B cell (primary cell): ENCODE measurements at regions not wholly inside any gene's neighbourhood (a gene's known extent, or its start where the extent isn't known, plus 50 kb on each side); places are given as distances from the start of the nearest gene placed in this dataset.

Source experiments
- ATAC-seq: fragments of 200-7000 bp; cut with Tn5 transposase; one replicate; pipeline ENCODE4 v1.10.0; 2021; ENCODE audit warnings: low read depth, mild to moderate bottlenecking, moderate number of reproducible peaks, moderate library complexity
- CTCF ChIA-PET: fragments of 350-600 bp; sonication (Branson Sonifier 250); formaldehyde crosslinking; loops from one replicate; lab custom pipeline; 2021; ENCODE audit warnings: antibody characterized with exemption, inconsistent platforms; lab: Charles Lee
- POLR2A ChIA-PET: fragments of 350-600 bp; sonication (Branson Sonifier 250); formaldehyde crosslinking; loops from one replicate; lab custom pipeline; 2021; ENCODE audit warnings: antibody characterized with exemption; lab: Charles Lee
- DNase-seq: peaks from one replicate; pipeline ENCODE4 v3.0.0; 2013
- H2AFZ ChIP-seq: 2 replicates; pipeline ENCODE4 v1.6.1; 2012; ENCODE audit warnings: mild to moderate bottlenecking, low read depth, low read length; ENCODE audit not compliant: insufficient read depth, poor library complexity, severe bottlenecking
- H3K27ac ChIP-seq, 2 donors: 1 replicate in 1 of 2; 2 replicates in 1 of 2; pipeline ENCODE4 v1.5.1; 2012 to 2013; ENCODE audit warnings: low read length in 2 of 2, mild to moderate bottlenecking in 2 of 2, moderate library complexity in 1 of 2
- H3K27me3 ChIP-seq, 4 experiments: fragments of 200-600 bp in 1 of 4; sonication (generic) in 1 of 4; replicated peaks in 1 of 4; 1 replicate in 2 of 4; 2 replicates in 2 of 4; pipeline versions ENCODE4 v1.6.1 to v1.7.0; 2013 to 2016; ENCODE audit warnings: low read length in 3 of 4, mild to moderate bottlenecking in 2 of 4, mixed read lengths in 1 of 4, moderate library complexity in 1 of 4; ENCODE audit not compliant: insufficient read depth in 4 of 4, control insufficient read depth in 3 of 4; ENCODE audit errors: control extremely low read depth in 1 of 4
- H3K36me3 ChIP-seq, 2 experiments: replicated peaks in 1 of 2; 1 replicate in 1 of 2; 2 replicates in 1 of 2; pipeline versions ENCODE4 v1.6.1 to v1.7.1; 2013; ENCODE audit warnings: low read length in 1 of 2; ENCODE audit not compliant: insufficient read depth in 2 of 2, control insufficient read depth in 1 of 2; ENCODE audit errors: control extremely low read depth in 1 of 2, extremely low read depth in 1 of 2
- H3K4me1 ChIP-seq, 2 donors: fragments of 200-600 bp in 1 of 2; sonication (generic) in 1 of 2; 1 replicate in 1 of 2; 2 replicates in 1 of 2; pipeline versions ENCODE4 v1.5.1 to v1.6.1; 2013 to 2017; ENCODE audit warnings: low read length in 2 of 2; ENCODE audit not compliant: control insufficient read depth in 2 of 2, insufficient read depth in 2 of 2
- H3K4me2 ChIP-seq: replicated peaks from 2 replicates; pipeline ENCODE3; 2012; ENCODE audit warnings: mild to moderate bottlenecking, low read depth, low read length; ENCODE audit not compliant: poor library complexity, severe bottlenecking
- H3K4me3 ChIP-seq, 5 experiments: fragments of 200-600 bp in 1 of 5; sonication (generic) in 1 of 5; 1 replicate in 3 of 5; 2 replicates in 2 of 5; pipeline versions ENCODE4 v1.5.1 to v1.7.0; 2011 to 2016; ENCODE audit warnings: low read length in 4 of 5, mild to moderate bottlenecking in 4 of 5, low read depth in 2 of 5, control low read depth in 1 of 5, moderate library complexity in 1 of 5; ENCODE audit not compliant: insufficient read depth in 1 of 5; ENCODE audit errors: control extremely low read depth in 1 of 5, extremely low read depth in 1 of 5
- H3K79me2 ChIP-seq: fragments of 200-600 bp; sonication (generic); one replicate; pipeline ENCODE4 v1.6.0; 2016; ENCODE audit warnings: low read length; ENCODE audit not compliant: control insufficient read depth, insufficient read depth
- H3K9ac ChIP-seq: fragments of 200-600 bp; sonication (generic); 2 replicates; pipeline ENCODE4 v1.6.1; 2017; ENCODE audit warnings: mild to moderate bottlenecking, low read length, moderate library complexity
- H3K9me3 ChIP-seq, 3 donors: one replicate each; pipeline versions ENCODE4 v1.6.1 to v1.7.1; 2013; ENCODE audit warnings: low read length in 2 of 3; ENCODE audit not compliant: control insufficient read depth in 2 of 3, insufficient read depth in 1 of 3; ENCODE audit errors: control extremely low read depth in 1 of 3
- H4K20me1 ChIP-seq: 2 replicates; pipeline ENCODE4 v1.6.0; 2012; ENCODE audit warnings: mild to moderate bottlenecking, low read length; ENCODE audit not compliant: insufficient read depth, control insufficient read depth, poor library complexity, severe bottlenecking
- H3K27ac Mint-ChIP-seq: one replicate; pipeline ENCODE4 v1.8.0; 2021; ENCODE audit warnings: mixed read lengths
- H3K27me3 Mint-ChIP-seq: one replicate; pipeline ENCODE4 v1.8.0; 2021; ENCODE audit warnings: mixed read lengths
- H3K4me1 Mint-ChIP-seq: one replicate; pipeline ENCODE4 v1.8.0; 2021; ENCODE audit warnings: mixed read lengths
- H3K4me3 Mint-ChIP-seq: one replicate; pipeline ENCODE4 v1.8.0; 2021; ENCODE audit warnings: mixed read lengths
- H3K9me3 Mint-ChIP-seq: one replicate; pipeline ENCODE4 v1.8.0; 2022; ENCODE audit warnings: mixed read lengths; ENCODE audit not compliant: insufficient read depth
- EZH2 ChIP-seq: IDR thresholded peaks from 2 replicates; pipeline ENCODE4 v1.6.1; 2012; ENCODE audit warnings: borderline replicate concordance, low read depth, mild to moderate bottlenecking, moderate library complexity, low read length; ENCODE audit not compliant: insufficient read depth, poor library complexity, severe bottlenecking
- WGBS: methylation state at CpG from one replicate; pipeline ENCODE4 v1.1.5; 2013; ENCODE audit warnings: missing lambda C conversion rate; ENCODE audit not compliant: insufficient coverage; 5-methylcytosine and 5-hydroxymethylcytosine counted together
- intact Hi-C: fragments of 100-400 bp; cut with micrococcal nuclease; formaldehyde crosslinking; loops from one replicate; pipeline ENCODE4 v1.10.0; 2022
- TF ChIP-seq, protein P1 (sequence below): fragments of 200-600 bp; IDR thresholded peaks from one replicate; pipeline ENCODE4 v1.8.0; 2022; ENCODE audit warnings: antibody characterized with exemption, mild to moderate bottlenecking

DNA sequence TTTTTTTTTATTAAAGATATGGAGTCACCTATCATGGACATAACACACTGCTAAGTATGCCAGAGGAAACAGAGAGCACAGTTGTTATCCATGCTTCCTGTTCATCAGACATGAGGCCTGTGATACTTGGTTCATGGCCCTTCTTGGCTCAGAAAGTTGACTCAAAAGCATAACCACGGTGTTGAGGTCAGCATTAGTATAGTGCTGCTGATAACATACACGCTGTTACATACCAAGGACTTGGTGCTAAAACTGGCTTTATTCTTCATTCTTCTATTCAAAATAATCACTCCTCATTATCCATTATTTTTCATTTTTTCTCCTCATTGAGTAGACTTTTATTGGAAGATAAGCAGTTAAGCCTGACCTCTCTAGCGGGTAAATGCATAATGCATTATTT is 464.1 kb downstream of the ADGRL2 start:
- H3K4me3 ChIP-seq, result no peak overlapping the region
- no peaks in the 10 kb centered on the region for H3K27me3 Mint-ChIP-seq
- no peaks in the 10 kb centered on the region for H3K9me3 Mint-ChIP-seq
- H3K9ac ChIP-seq, result no peak overlapping the region
- H2AFZ ChIP-seq, result no peak overlapping the region
- no peaks in the 10 kb centered on the region for H3K4me1 ChIP-seq
- H3K9me3 ChIP-seq, result no peaks in the 10 kb centered on the region
- no peaks in the 10 kb centered on the region for H3K4me1 Mint-ChIP-seq
- H3K27ac ChIP-seq, result no peak overlapping the region
- H4K20me1 ChIP-seq, result no peaks in the 10 kb centered on the region
- H3K36me3 ChIP-seq, result no peaks in the 10 kb centered on the region
- 100% methylated on average over 2 of the region's 3 CpGs for WGBS
- H3K27ac Mint-ChIP-seq, result no peak overlapping the region
- no peaks in the 10 kb centered on the region for H3K27me3 ChIP-seq
- ChIA-PET POLR2A (no interaction called here), CTCF (no interaction called here)
- ATAC-seq (no peak), DNase-seq (no peak)
- H3K79me2 ChIP-seq, result no peaks in the 10 kb centered on the region
- TF ChIP-seq, protein P1, sequence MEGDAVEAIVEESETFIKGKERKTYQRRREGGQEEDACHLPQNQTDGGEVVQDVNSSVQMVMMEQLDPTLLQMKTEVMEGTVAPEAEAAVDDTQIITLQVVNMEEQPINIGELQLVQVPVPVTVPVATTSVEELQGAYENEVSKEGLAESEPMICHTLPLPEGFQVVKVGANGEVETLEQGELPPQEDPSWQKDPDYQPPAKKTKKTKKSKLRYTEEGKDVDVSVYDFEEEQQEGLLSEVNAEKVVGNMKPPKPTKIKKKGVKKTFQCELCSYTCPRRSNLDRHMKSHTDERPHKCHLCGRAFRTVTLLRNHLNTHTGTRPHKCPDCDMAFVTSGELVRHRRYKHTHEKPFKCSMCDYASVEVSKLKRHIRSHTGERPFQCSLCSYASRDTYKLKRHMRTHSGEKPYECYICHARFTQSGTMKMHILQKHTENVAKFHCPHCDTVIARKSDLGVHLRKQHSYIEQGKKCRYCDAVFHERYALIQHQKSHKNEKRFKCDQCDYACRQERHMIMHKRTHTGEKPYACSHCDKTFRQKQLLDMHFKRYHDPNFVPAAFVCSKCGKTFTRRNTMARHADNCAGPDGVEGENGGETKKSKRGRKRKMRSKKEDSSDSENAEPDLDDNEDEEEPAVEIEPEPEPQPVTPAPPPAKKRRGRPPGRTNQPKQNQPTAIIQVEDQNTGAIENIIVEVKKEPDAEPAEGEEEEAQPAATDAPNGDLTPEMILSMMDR, result no peak
- no peak for TF ChIP-seq EZH2
- H3K4me3 Mint-ChIP-seq, result no peak overlapping the region
- intact Hi-C loops, result no loop called here
- H3K4me2 ChIP-seq, result no peak overlapping the region

DNA sequence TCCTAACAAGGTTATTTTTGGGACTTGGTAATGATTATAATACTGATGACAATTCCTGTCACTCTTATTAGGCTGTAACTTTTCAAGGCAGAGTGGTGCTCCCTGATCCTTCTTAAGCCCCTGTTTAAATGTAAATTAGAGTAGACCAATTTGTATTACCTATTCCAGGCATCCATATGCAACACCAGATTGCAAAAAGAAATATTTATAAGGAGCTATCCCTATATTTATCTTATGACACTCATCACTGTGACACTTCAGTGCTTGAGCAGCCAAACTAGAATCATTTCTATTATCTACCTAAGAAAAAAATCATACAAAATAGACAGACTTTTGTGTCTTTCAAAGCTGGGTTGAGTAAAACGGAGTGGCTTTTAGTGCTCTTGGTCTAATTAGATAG is 462.7 kb downstream of the ADGRL2 start:
- Histone ChIP-seq H4K20me1 (no peaks in the 10 kb centered on the region), H3K27ac (no peak overlapping the region), H3K4me3 (no peak overlapping the region), H3K4me1 (no peaks in the 10 kb centered on the region), H3K9me3 (no peaks in the 10 kb centered on the region), H3K9ac (no peak overlapping the region), H2AFZ (no peak overlapping the region), H3K79me2 (no peaks in the 10 kb centered on the region), H3K4me2 (no peak overlapping the region), H3K27me3 (no peaks in the 10 kb centered on the region), H3K36me3 (no peaks in the 10 kb centered on the region)
- intact Hi-C loops, result no loop called here
- ATAC-seq, result no peak
- TF ChIP-seq, protein P1, result no peak
- TF ChIP-seq EZH2, result no peak
- Mint-ChIP-seq H3K9me3 (no peaks in the 10 kb centered on the region), H3K4me1 (no peaks in the 10 kb centered on the region), H3K27ac (no peak overlapping the region), H3K4me3 (no peak overlapping the region), H3K27me3 (no peaks in the 10 kb centered on the region)
- CTCF ChIA-PET, result no interaction called here
- 60% methylated on average over 1 of the region's 1 CpG for WGBS
- DNase-seq, result no peak
- POLR2A ChIA-PET, result no interaction called here
